ENCODE measurements at regions not wholly inside any gene's neighbourhood (a gene's known extent, or its start where the extent isn't known, plus 50 kb on each side); places are given as distances from the start of the nearest gene placed in this dataset.
"Not testable (repeated sequence)": the region's sequence is repeated elsewhere in the genome, so short reads cannot be mapped to it uniquely, and the experiment has no call there.

- TF ChIP-seq CTCF (conservative IDR thresholded peaks at IDR 0.05; ENCODE audit: control insufficient read depth, insufficient read depth, low read depth, low read length) = no peak
- no peak overlapping the region for H3K4me3 ChIP-seq (ENCODE audit: control insufficient read depth, low read depth, low read length)
- DNase-seq (ENCODE audit: low read depth) = peak; percentile 24
Measured at GRCh38 chr11:23778971-23779370, 717.9 kb upstream of the LUZP2 start.

- no peak for DNase-seq (ENCODE audit: low read depth)
- no peak overlapping the region for H3K4me3 ChIP-seq (ENCODE audit: control insufficient read depth, low read depth, low read length)
- no peak for TF ChIP-seq CTCF (conservative IDR thresholded peaks at IDR 0.05; ENCODE audit: control insufficient read depth, insufficient read depth, low read depth, low read length)
Measured at GRCh38 chr11:23780231-23780630, 716.6 kb upstream of the LUZP2 start.

- TF ChIP-seq CTCF (conservative IDR thresholded peaks at IDR 0.05; ENCODE audit: control insufficient read depth, insufficient read depth, low read depth, low read length) = no peak
- H3K4me3 ChIP-seq (ENCODE audit: control insufficient read depth, low read depth, low read length) = no peak overlapping the region
- no peak for DNase-seq (ENCODE audit: low read depth)
Measured at GRCh38 chr11:23781803-23782560, 714.9 kb upstream of the LUZP2 start.

- DNase-seq (ENCODE audit: low read depth); H3K4me3 ChIP-seq (ENCODE audit: control insufficient read depth, low read depth, low read length): not testable (repeated sequence)
Measured at GRCh38 chr11:23786974-23787373, 709.9 kb upstream of the LUZP2 start.

- no peak for DNase-seq (ENCODE audit: low read depth)
Measured at GRCh38 chr11:23789200-23789853, 707.5 kb upstream of the LUZP2 start.

GRCh38 chr11:23789938-23790371, 706.9 kb upstream of the LUZP2 start:
- no peak for TF ChIP-seq CTCF (conservative IDR thresholded peaks at IDR 0.05; ENCODE audit: control insufficient read depth, insufficient read depth, low read depth, low read length)
- DNase-seq (ENCODE audit: low read depth) = peak; percentile 73
- H3K4me3 ChIP-seq (ENCODE audit: control insufficient read depth, low read depth, low read length) = no peak overlapping the region

More at GRCh38 chr11:23789200-23789853, 707.5 kb upstream of the LUZP2 start:
- H3K4me3 ChIP-seq (ENCODE audit: control insufficient read depth, low read depth, low read length) = no peak overlapping the region
- no peak for TF ChIP-seq CTCF (conservative IDR thresholded peaks at IDR 0.05; ENCODE audit: control insufficient read depth, insufficient read depth, low read depth, low read length)

- DNase-seq (ENCODE audit: low read depth) = no peak
- no peak overlapping the region for H3K4me3 ChIP-seq (ENCODE audit: control insufficient read depth, low read depth, low read length)
- TF ChIP-seq CTCF (conservative IDR thresholded peaks at IDR 0.05; ENCODE audit: control insufficient read depth, insufficient read depth, low read depth, low read length) = no peak
Measured at GRCh38 chr11:23797624-23798419, 699.0 kb upstream of the LUZP2 start.
